ENCODE measurements at regions not wholly inside any gene's neighbourhood (a gene's known extent, or its start where the extent isn't known, plus 50 kb on each side); places are given as distances from the start of the nearest gene placed in this dataset.

DNA sequence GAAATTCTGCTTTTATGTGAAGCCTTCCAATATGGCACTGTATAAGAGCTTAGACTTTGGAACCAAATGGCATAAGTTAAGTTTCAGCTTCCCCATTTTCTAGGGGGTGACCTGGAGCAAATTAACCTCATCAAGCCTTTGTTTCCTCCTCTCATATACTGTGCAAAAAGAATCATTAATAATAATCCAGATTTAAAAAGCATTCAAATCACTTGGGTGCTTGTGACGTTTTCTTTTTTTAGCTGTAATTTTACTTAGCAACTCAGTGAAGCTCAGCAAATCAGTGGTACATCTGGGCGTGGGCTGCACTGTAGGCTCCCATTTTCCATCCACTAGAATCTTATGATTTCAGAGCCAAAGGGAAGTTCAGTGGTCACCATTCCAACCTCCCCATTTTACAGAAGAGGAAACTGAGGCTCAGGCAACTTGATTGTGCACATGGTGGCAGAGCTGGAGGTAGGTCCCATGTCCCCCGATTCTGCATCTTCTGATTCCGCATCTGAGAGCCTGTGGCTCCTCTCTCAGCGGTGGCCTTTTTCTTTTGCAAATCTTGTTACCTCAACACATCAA is 131.2 kb downstream of the SNAPC1 start:
- DNase-seq (ENCODE audit: low read depth): no peak

- peak; percentile 66 for DNase-seq (ENCODE audit: low read depth)
These were observed 132.3 kb downstream of the SNAPC1 start for GRCh38 chr14:61894452-61895077.

- no peak for DNase-seq (ENCODE audit: low read depth)
These were observed 135.1 kb downstream of the SNAPC1 start for GRCh38 chr14:61897300-61897699.

DNA sequence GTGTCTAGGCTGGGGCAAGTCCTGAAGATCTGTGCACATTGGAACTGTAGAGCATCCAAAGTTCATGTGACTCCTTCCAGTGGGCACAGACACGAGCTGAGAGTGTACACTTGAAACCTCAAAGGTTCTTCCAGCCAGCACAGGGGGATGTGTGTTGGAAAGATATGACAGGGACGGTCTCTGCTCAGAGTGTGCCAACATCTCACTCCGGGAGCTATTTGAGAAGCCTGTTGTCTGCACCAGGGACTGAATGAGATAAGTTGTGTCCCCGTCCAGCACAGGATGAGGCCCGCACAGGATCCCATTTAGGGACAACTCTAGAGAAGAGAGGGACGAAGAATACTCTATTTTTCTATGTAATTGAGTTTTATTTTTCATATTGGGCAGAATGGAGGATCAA is 136.3 kb downstream of the SNAPC1 start:
- no peak for DNase-seq (ENCODE audit: low read depth)

DNA sequence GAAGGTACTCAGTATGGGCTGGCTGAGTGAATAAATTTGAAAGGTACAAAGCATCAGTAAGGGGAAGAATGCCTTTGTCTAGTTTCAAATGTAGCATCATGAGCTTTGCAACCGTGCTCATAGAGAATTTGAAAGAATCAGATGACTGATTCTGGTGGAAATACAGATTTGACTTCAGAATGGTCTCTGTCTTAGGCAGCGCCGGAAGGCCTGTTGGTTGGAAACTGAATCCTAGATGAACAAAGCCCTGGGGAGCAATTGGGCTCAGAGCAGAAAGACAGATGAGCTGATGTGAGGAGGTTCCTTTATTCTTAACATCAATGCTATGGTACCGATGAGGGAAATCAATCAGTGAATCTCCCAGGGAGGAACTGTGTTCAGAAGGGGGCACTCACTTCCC is 137.3 kb downstream of the SNAPC1 start:
- no peak for DNase-seq (ENCODE audit: low read depth)

GRCh38 chr14:61904946-61905345 is 142.7 kb downstream of the SNAPC1 start:
- no peak for DNase-seq (ENCODE audit: low read depth)

DNA sequence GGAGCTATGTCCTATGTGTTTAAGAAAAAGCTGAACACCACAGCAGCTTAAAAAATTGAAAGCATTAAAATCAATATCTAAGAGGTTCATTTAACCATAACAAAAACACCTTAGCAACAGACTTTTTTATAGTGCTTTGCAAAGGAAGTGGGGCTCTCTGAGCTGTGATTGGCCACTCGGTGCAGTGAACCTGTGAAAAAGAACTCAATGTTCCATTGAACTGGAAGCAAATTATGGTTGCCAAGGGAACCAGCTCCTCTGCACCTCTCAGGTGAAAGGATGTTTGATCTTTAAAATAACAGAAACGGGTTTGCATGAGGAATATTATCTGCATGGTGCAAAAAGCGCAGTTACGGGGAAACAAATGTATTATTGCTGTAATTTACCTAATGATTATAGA is 149.4 kb downstream of the SNAPC1 start:
- DNase-seq (ENCODE audit: low read depth): no peak

DNA sequence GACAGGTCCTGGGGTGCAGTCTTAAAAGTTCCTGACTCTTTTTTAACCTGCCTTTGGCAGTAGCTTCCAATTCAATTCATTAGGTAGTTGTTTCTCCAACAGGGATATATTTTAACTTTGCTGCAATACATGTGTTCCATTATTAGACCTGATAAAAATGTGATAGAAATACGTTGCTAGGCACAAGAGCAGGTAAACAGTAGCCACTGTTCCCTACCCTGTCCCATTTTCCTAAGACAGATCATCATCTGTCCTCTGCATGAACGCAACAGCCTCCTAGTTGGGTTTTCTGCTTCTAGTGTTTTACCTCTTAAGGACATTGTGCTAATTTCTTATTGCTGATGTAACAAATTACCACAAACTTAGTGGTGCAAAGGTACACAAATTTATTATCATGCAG is 156.8 kb downstream of the SNAPC1 start:
- no peak for DNase-seq (ENCODE audit: low read depth)

DNA sequence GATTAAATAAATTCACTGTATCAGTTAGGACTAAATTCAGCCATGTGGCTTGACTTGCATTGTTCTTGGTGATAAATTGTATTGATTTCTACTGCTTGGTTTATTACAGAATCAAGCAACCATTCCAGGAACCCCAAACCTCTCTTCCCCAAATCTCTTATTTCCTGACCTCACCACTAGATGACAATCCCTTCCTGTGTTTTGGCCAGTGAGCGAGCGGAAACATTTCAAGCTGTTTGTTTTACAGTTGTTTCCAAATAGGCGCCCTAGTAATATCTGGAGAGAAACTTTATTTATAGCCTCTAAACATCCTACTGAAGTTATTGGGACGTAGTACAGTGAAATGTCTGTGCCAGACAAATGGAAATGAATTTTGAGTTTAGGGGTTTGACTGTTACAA is 161.1 kb downstream of the SNAPC1 start:
- no peak for DNase-seq (ENCODE audit: low read depth)

DNA sequence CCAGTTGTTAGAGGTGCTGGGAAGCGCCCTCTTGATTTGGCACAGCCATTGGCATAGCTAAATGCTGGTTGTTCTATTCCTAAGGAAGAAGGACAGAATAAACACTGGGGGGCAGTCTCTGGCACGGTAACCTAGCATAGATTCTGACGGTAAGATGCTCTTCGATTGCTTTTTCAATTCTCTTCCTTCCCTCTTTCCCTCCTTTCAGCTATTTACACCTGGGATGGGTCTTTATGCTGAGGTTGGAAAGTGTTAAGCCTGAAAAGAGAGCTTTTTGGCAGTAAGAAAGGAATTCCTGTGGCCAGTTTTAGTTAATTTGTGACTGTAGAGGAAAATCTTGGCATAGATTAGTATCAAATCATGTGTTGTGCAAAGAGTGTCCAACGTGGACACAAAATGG is 162.8 kb downstream of the SNAPC1 start:
- peak; percentile 93 for DNase-seq (ENCODE audit: low read depth)

DNA sequence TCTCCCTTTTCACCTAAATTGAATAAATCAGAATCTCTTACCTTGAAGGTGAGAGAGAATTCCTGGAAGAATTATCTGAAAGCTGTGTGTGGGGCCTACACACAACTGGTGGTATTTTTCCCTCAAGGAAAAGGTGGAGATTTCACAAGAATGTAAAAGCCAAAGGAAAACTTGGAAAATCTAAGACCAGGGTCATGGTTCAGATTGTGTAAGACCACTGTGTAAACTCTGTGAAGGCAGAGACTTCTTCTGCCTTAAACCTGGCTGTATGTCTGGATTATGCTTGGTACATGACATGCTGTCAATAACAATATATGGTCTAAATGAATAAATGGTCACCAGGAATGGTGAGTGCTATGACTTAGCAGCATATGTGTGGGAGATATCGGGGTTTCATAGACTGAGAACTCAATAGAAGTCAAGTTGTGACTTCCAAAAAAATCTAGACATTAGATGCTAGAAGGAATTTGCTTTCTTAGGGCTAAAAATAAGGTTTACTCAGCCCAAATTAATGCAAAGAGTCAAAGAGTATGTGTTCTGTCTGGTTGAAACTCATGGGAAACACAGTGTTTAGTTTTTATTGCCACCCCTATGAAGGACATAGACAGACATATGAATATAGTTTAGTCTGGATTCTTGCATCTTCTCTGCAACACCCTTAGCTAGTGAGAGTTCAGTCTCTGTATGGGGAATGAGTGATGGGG is 163.7 kb downstream of the SNAPC1 start:
- DNase-seq (ENCODE audit: low read depth): peak; percentile 74

DNA sequence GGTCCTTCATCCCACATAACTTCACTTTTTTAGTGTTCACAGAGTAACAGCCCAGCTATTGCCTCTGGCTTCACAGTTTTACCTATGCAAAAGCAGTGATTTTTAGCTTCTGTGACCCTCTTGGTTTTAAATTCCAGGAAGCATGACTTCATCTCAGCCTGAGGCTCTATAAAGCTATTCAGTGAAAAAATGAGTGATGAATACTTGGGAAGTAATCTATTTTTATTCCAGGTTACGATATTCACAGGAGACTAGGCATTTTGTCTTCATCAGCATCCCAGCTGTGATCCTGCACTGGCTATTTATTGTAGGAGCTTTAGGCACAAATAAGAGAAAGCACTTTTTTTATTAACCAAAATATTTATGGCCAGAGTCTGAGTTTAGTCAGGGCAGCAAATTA is 164.8 kb downstream of the SNAPC1 start:
- DNase-seq (ENCODE audit: low read depth): peak; percentile 90

- DNase-seq (ENCODE audit: low read depth): peak; percentile 98
These were observed 165.3 kb downstream of the SNAPC1 start for GRCh38 chr14:61927520-61927919.

DNA sequence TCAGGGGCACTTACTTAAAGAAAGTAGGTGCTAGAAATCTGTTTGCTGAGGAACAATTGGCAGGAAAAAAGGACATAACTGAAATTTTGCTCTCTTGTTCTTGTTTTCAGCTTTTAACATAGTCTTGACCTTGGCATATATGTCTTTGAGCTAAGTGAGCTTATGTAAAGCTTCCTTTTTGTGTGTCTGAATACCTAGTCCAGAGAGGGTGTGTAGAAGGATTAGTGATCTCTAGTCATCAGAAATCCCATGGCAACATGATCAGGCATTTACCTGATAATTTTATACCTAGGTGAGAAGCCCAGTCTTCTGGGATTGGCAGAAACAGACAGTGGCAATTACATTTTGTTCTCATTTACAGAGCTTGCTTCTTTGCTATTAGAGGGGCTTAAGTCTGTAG is 166.1 kb downstream of the SNAPC1 start:
- no peak for DNase-seq (ENCODE audit: low read depth)

- no peak for DNase-seq (ENCODE audit: low read depth)
These were observed 166.5 kb downstream of the SNAPC1 start for GRCh38 chr14:61928701-61929100.

- no peak for DNase-seq (ENCODE audit: low read depth)
These were observed 167.4 kb downstream of the SNAPC1 start for GRCh38 chr14:61929651-61930050.

GRCh38 chr14:61930101-61930857 is 168.1 kb downstream of the SNAPC1 start:
- no peak for DNase-seq (ENCODE audit: low read depth)

- no peak for DNase-seq (ENCODE audit: low read depth)
These were observed 170.8 kb downstream of the SNAPC1 start for GRCh38 chr14:61932974-61933373.

- DNase-seq (ENCODE audit: low read depth): peak; percentile 36
These were observed 172.2 kb downstream of the SNAPC1 start for GRCh38 chr14:61934385-61934784.

- DNase-seq (ENCODE audit: low read depth): no peak
These were observed 177.6 kb downstream of the SNAPC1 start for GRCh38 chr14:61939776-61940175.

- DNase-seq (ENCODE audit: low read depth): peak; percentile 79
These were observed 178.6 kb downstream of the SNAPC1 start for GRCh38 chr14:61940666-61941420.

All from renal cortical epithelial cell (primary cell).